Upper lobe of left lung (tissue), 6 donors: ENCODE measurements at regions not wholly inside any gene's neighbourhood (a gene's known extent, or its start where the extent isn't known, plus 50 kb on each side); places are given as distances from the start of the nearest gene placed in this dataset.

ENCODE experiments used
- ATAC-seq, 2 donors: fragments of 200-7000 bp; cut with Tn5 transposase; one replicate each; pipeline ENCODE4 v1.9.1; 2022; ENCODE audit warnings: mild to moderate bottlenecking in 2 of 2, moderate library complexity in 2 of 2; ENCODE audit not compliant: low FRiP score in 2 of 2
- DNase-seq, 2 donors: peaks; one replicate each; pipeline ENCODE4 v3.0.0-alpha.2; 2019 to 2020
- H3K27ac ChIP-seq, 4 donors: fragments of 200-600 bp; sonication (generic); one replicate each; pipeline ENCODE4 v1.5.1; 2016 to 2019
- H3K27me3 ChIP-seq, 4 donors: fragments of 200-600 bp; sonication (generic); one replicate each; pipeline ENCODE4 v1.5.1; 2017 to 2019
- H3K36me3 ChIP-seq, 4 donors: fragments of 200-600 bp; sonication (generic); one replicate each; pipeline ENCODE4 v1.5.1; 2016 to 2019
- H3K4me1 ChIP-seq, 4 donors: fragments of 200-600 bp; sonication (generic); one replicate each; pipeline ENCODE4 v1.5.1; 2018 to 2019
- H3K4me3 ChIP-seq, 4 donors: fragments of 200-600 bp; sonication (generic); one replicate each; pipeline ENCODE4 v1.5.1; 2017 to 2019; ENCODE audit warnings: mild to moderate bottlenecking in 2 of 4, moderate library complexity in 1 of 4
- H3K9me3 ChIP-seq, 4 donors: fragments of 200-600 bp; sonication (generic); one replicate each; pipeline ENCODE4 v1.5.1; 2018 to 2019
- CTCF ChIP-seq, 6 experiments: fragments of 450-650 bp in 4 of 6; fragments of 200-600 bp in 2 of 6; sonication (generic) in 2 of 6; IDR thresholded peaks; one replicate each; pipeline ENCODE4 v1.5.1; 2016 to 2019; ENCODE audit warnings: antibody characterized with exemption in 6 of 6
- EP300 ChIP-seq, 4 donors: sonication (generic); formaldehyde crosslinking; IDR thresholded peaks; one replicate each; pipeline ENCODE4 v1.5.1; 2017; ENCODE audit warnings: antibody characterized with exemption in 4 of 4, control low read depth in 2 of 4
- POLR2A ChIP-seq, 4 donors: fragments of 450-650 bp; IDR thresholded peaks; one replicate each; pipeline ENCODE4 v1.5.1; 2016 to 2017; ENCODE audit warnings: antibody characterized with exemption in 4 of 4, mild to moderate bottlenecking in 2 of 4
- POLR2AphosphoS5 ChIP-seq, 2 donors: sonication (generic); formaldehyde crosslinking; IDR thresholded peaks; one replicate each; pipeline ENCODE4 v1.5.1; 2017; ENCODE audit warnings: antibody characterized with exemption in 2 of 2
- WGBS, 2 donors: methylation state at CpG; one replicate each; pipeline ENCODE4 v1.1.5; 2017 to 2018; 5-methylcytosine and 5-hydroxymethylcytosine counted together
- donor health status: DM: no; HTN: no; CAD: no; lungs with moderate emphysema.
- donor health status: DM: no; HTN: yes; CAD: no; lungs with severe emphysema.

- TF ChIP-seq POLR2AphosphoS5 (IDR thresholded peaks at IDR 0.05) (no peak), EP300 (IDR thresholded peaks at IDR 0.05) (no peak), CTCF (IDR thresholded peaks at IDR 0.05) (no peak), POLR2A (IDR thresholded peaks at IDR 0.05) (no peak)
- WGBS, 2 donors = 89 to 95% methylated on average over 2 of the region's 2 CpGs
- no peaks in the 10 kb centered on the region for H3K27me3 ChIP-seq
- no peaks in the 10 kb centered on the region for H3K9me3 ChIP-seq
- H3K36me3 ChIP-seq = no peaks in the 10 kb centered on the region
- peaks cover 0 to 3% (median 0%) of the 10 kb centered on the region in 4 donors for H3K4me1 ChIP-seq
- no peak overlapping the region for H3K4me3 ChIP-seq
- DNase-seq (no peak), ATAC-seq (no peak)
- no peak overlapping the region for H3K27ac ChIP-seq
Measured at GRCh38 chr15:56868170-56868569, 50.3 kb upstream of the TCF12 start.

GRCh38 chr15:56866803-56867202 lies 51.6 kb upstream of the TCF12 start:
- Histone ChIP-seq H3K27me3 (no peaks in the 10 kb centered on the region), H3K4me1 (peaks cover 0 to 3% (median 0%) of the 10 kb centered on the region in 4 donors), H3K4me3 (no peak overlapping the region), H3K27ac (no peak overlapping the region), H3K9me3 (no peaks in the 10 kb centered on the region), H3K36me3 (no peaks in the 10 kb centered on the region)
- 82 to 83% methylated on average over 4 of the region's 4 CpGs for WGBS, 2 donors
- DNase-seq (no peak), ATAC-seq (no peak)
- no peak for TF ChIP-seq CTCF (IDR thresholded peaks at IDR 0.05)

- no peaks in the 10 kb centered on the region for H3K27me3 ChIP-seq
- H3K36me3 ChIP-seq = no peaks in the 10 kb centered on the region
- H3K27ac ChIP-seq = no peak overlapping the region
- TF ChIP-seq EP300 (IDR thresholded peaks at IDR 0.05) = no peak
- no peak for TF ChIP-seq POLR2AphosphoS5 (IDR thresholded peaks at IDR 0.05)
- no peak for TF ChIP-seq POLR2A (IDR thresholded peaks at IDR 0.05)
- TF ChIP-seq CTCF (IDR thresholded peaks at IDR 0.05) = no peak
- WGBS, 2 donors = 31% methylated on average over 2 of the region's 2 CpGs
- ATAC-seq (no peak), DNase-seq (no peak)
- no peaks in the 10 kb centered on the region for H3K9me3 ChIP-seq
- H3K4me1 ChIP-seq = no peaks in the 10 kb centered on the region
- no peak overlapping the region for H3K4me3 ChIP-seq
Measured at GRCh38 chr15:56857828-56858227, 60.6 kb upstream of the TCF12 start.

- H3K9me3 ChIP-seq = no peaks in the 10 kb centered on the region
- H3K27ac ChIP-seq = no peak overlapping the region
- no peaks in the 10 kb centered on the region for H3K27me3 ChIP-seq
- no peak for DNase-seq
- H3K36me3 ChIP-seq = no peaks in the 10 kb centered on the region
- no peaks in the 10 kb centered on the region for H3K4me1 ChIP-seq
- no peak overlapping the region for H3K4me3 ChIP-seq
- TF ChIP-seq EP300 (IDR thresholded peaks at IDR 0.05) (no peak), CTCF (IDR thresholded peaks at IDR 0.05) (no peak), POLR2A (IDR thresholded peaks at IDR 0.05) (no peak), POLR2AphosphoS5 (IDR thresholded peaks at IDR 0.05) (no peak)
- no peak for ATAC-seq
- WGBS, 2 donors = 91 to 97% methylated on average over 1 of the region's 1 CpG
Measured at GRCh38 chr15:56856934-56857333, 61.5 kb upstream of the TCF12 start.

GRCh38 chr15:56844892-56845291 lies 73.6 kb upstream of the TCF12 start:
- ATAC-seq = no peak
- Histone ChIP-seq H3K27ac (no peak overlapping the region), H3K4me1 (no peaks in the 10 kb centered on the region), H3K4me3 (no peak overlapping the region), H3K36me3 (no peaks in the 10 kb centered on the region), H3K9me3 (no peaks in the 10 kb centered on the region), H3K27me3 (no peaks in the 10 kb centered on the region)
- TF ChIP-seq POLR2A (IDR thresholded peaks at IDR 0.05) (no peak), POLR2AphosphoS5 (IDR thresholded peaks at IDR 0.05) (no peak), EP300 (IDR thresholded peaks at IDR 0.05) (no peak), CTCF (IDR thresholded peaks at IDR 0.05) (no peak)
- DNase-seq = no peak
